ENCODE measurements at regions not wholly inside any gene's neighbourhood (a gene's known extent, or its start where the extent isn't known, plus 50 kb on each side); places are given as distances from the start of the nearest gene placed in this dataset.
A peak's percentile ranks its signal among the peaks of the same experiment; 100 is the strongest.

DNA sequence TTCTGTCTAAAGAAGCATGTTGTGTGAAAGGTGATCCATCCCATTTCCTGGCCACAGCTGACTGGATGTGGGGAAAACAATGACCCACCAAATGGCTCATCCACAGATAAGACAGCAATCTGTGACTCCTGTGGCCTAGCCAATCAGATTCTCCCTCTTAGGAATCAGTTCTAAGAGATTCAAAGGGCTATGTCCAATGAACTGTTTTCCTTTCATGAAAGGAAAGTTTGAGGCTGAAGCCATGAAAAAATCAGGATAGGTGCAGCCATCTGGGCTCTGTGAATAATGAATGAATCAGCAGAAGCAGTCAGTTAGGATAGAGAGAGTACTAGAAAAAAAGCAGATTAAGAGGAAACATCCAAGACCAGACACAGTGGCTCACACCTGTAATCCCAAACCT is 164.7 kb downstream of the NRIP1 start:
- Histone ChIP-seq H2AFZ (ENCODE audit: low read length) (peak overlapping the region; percentile 54), H3K27ac (ENCODE audit: low read length) (peak overlapping the region; percentile 61), H3F3A (ENCODE audit: low read length, unreplicated experiment) (peaks cover 4% of the 10 kb centered on the region), H4K20me1 (ENCODE audit: low read length) (no peaks in the 10 kb centered on the region), H3K36me3 (ENCODE audit: low read depth, low read length) (no peaks in the 10 kb centered on the region), H3K4me2 (ENCODE audit: low read length) (peak overlapping the region; percentile 33), H3K27me3 (ENCODE audit: low read length) (no peaks in the 10 kb centered on the region), H3K9ac (ENCODE audit: low read length) (no peak overlapping the region), H3K9me2 (replicated peaks; ENCODE audit: low read length) (no peaks in the 10 kb centered on the region), H3K79me2 (ENCODE audit: low read length) (no peaks in the 10 kb centered on the region), H3K4me1 (ENCODE audit: insufficient read depth, low read length) (peaks cover 27% of the 10 kb centered on the region), H3K9me3 (ENCODE audit: low read length) (no peaks in the 10 kb centered on the region), H3K4me3 (ENCODE audit: low read length) (no peak overlapping the region)
- CTCF ChIA-PET = no interaction called here
- TF ChIP-seq EZH2phosphoT487 (IDR thresholded peaks at IDR 0.05; ENCODE audit: borderline replicate concordance, low read length) (no peak), EZH2 (IDR thresholded peaks at IDR 0.05; ENCODE audit: low read length, unreplicated experiment) (no peak)
- TF ChIP-seq, protein P1, sequence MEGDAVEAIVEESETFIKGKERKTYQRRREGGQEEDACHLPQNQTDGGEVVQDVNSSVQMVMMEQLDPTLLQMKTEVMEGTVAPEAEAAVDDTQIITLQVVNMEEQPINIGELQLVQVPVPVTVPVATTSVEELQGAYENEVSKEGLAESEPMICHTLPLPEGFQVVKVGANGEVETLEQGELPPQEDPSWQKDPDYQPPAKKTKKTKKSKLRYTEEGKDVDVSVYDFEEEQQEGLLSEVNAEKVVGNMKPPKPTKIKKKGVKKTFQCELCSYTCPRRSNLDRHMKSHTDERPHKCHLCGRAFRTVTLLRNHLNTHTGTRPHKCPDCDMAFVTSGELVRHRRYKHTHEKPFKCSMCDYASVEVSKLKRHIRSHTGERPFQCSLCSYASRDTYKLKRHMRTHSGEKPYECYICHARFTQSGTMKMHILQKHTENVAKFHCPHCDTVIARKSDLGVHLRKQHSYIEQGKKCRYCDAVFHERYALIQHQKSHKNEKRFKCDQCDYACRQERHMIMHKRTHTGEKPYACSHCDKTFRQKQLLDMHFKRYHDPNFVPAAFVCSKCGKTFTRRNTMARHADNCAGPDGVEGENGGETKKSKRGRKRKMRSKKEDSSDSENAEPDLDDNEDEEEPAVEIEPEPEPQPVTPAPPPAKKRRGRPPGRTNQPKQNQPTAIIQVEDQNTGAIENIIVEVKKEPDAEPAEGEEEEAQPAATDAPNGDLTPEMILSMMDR (conservative IDR thresholded peaks at IDR 0.05; ENCODE audit: low read depth, low read length) = no peak
- no TSS peak for BruUV-seq (replicated peaks)
- DNase-seq = peak; percentile 70
- intact Hi-C loops (cut with micrococcal nuclease) = no loop called here
- peak; percentile 75 for ATAC-seq
- POLR2A ChIA-PET (ENCODE audit: unreplicated experiment) = no interaction called here

DNA sequence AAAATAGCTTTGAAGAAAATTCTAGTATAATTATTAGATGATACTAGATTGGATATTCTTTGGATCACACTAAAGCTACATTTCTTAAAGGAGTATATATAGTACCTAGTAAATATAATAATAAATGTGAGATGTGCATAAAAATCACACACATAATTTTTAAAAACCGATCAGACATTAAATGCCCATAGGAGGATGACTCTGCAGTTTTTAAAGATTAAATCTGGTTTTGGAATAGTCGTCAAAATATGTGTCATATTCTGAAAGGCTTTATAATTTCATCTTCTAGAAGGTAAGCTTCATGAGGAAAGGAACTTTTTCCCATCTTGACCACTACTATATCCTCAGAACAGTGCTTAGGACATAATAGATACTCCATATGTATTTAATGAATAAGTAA is 169.0 kb downstream of the NRIP1 start:
- POLR2A ChIA-PET (ENCODE audit: unreplicated experiment) = no interaction called here
- CTCF ChIA-PET = no interaction called here

DNA sequence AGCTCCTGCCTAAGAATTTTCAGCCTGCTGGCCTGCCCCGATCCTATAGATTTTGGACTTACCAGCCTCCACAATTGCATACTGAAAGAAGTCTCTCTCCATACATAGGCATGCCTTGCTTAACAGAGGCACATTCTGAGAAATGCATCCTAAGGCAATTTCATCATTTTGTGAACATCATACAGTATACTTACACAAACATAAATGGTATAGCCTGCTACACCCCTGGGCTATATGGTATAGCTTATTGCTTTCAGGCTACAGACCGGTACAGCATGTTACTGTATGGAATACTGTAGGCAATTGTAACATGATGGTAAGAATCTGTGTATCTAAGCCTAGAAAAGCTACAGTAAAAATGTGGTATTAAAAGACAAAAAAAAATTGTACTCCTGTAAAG is 174.7 kb downstream of the NRIP1 start:
- H3K4me1 ChIP-seq (ENCODE audit: insufficient read depth, low read length) = peaks cover 18% of the 10 kb centered on the region
- CTCF ChIA-PET = no interaction called here

More for the DNA sequence above, 169.0 kb downstream of the NRIP1 start:
- H4K20me1 ChIP-seq (ENCODE audit: low read length) = no peaks in the 10 kb centered on the region
- no peak overlapping the region for H3K27ac ChIP-seq (ENCODE audit: low read length)
- no TSS peak for BruUV-seq (replicated peaks)
- H3K4me1 ChIP-seq (ENCODE audit: insufficient read depth, low read length) = peaks cover 14% of the 10 kb centered on the region
- H3K9me2 ChIP-seq (replicated peaks; ENCODE audit: low read length) = no peaks in the 10 kb centered on the region
- H3F3A ChIP-seq (ENCODE audit: low read length, unreplicated experiment) = no peaks in the 10 kb centered on the region
- H3K36me3 ChIP-seq (ENCODE audit: low read depth, low read length) = no peaks in the 10 kb centered on the region
- H3K9me3 ChIP-seq (ENCODE audit: low read length) = no peaks in the 10 kb centered on the region
- H3K4me3 ChIP-seq (ENCODE audit: low read length) = no peak overlapping the region
- intact Hi-C loops (cut with micrococcal nuclease) = no loop called here
- H3K27me3 ChIP-seq (ENCODE audit: low read length) = no peaks in the 10 kb centered on the region
- H3K9ac ChIP-seq (ENCODE audit: low read length) = no peak overlapping the region
- no peak overlapping the region for H3K4me2 ChIP-seq (ENCODE audit: low read length)
- no peak for DNase-seq
- H3K79me2 ChIP-seq (ENCODE audit: low read length) = no peaks in the 10 kb centered on the region
- no peak overlapping the region for H2AFZ ChIP-seq (ENCODE audit: low read length)
- no peak for ATAC-seq
- TF ChIP-seq EZH2 (IDR thresholded peaks at IDR 0.05; ENCODE audit: low read length, unreplicated experiment) = no peak
- TF ChIP-seq, protein P1 (conservative IDR thresholded peaks at IDR 0.05; ENCODE audit: low read depth, low read length) = no peak
- TF ChIP-seq EZH2phosphoT487 (IDR thresholded peaks at IDR 0.05; ENCODE audit: borderline replicate concordance, low read length) = no peak

More for the DNA sequence above, 174.7 kb downstream of the NRIP1 start:
- H3K36me3 ChIP-seq (ENCODE audit: low read depth, low read length) = no peaks in the 10 kb centered on the region
- BruUV-seq (replicated peaks) = no TSS peak
- TF ChIP-seq, protein P1 (conservative IDR thresholded peaks at IDR 0.05; ENCODE audit: low read depth, low read length) = no peak
- TF ChIP-seq EZH2phosphoT487 (IDR thresholded peaks at IDR 0.05; ENCODE audit: borderline replicate concordance, low read length) = no peak
- TF ChIP-seq EZH2 (IDR thresholded peaks at IDR 0.05; ENCODE audit: low read length, unreplicated experiment) = no peak
- no peak overlapping the region for H3K4me2 ChIP-seq (ENCODE audit: low read length)
- H4K20me1 ChIP-seq (ENCODE audit: low read length) = no peaks in the 10 kb centered on the region
- no peaks in the 10 kb centered on the region for H3K27me3 ChIP-seq (ENCODE audit: low read length)
- DNase-seq = no peak
- H3F3A ChIP-seq (ENCODE audit: low read length, unreplicated experiment) = no peaks in the 10 kb centered on the region
- intact Hi-C loops (cut with micrococcal nuclease) = no loop called here
- no peak overlapping the region for H3K4me3 ChIP-seq (ENCODE audit: low read length)
- H3K27ac ChIP-seq (ENCODE audit: low read length) = no peak overlapping the region
- 0 out of 2 replicates have a peak, but pooled peaks cover 5% of the 10 kb centered on the region for H3K9me2 ChIP-seq (replicated peaks; ENCODE audit: low read length)
- ATAC-seq = no peak
- POLR2A ChIA-PET (ENCODE audit: unreplicated experiment) = interaction anchor here (0.5 kb wide), 1 partner anchor 9 kb away, joined by 3 read pairs; no protein-coding TSS in a partner anchor
- no peaks in the 10 kb centered on the region for H3K79me2 ChIP-seq (ENCODE audit: low read length)
- H3K9me3 ChIP-seq (ENCODE audit: low read length) = no peaks in the 10 kb centered on the region
- H3K9ac ChIP-seq (ENCODE audit: low read length) = no peak overlapping the region
- no peak overlapping the region for H2AFZ ChIP-seq (ENCODE audit: low read length)
